ENCODE measurements at regions not wholly inside any gene's neighbourhood (a gene's known extent, or its start where the extent isn't known, plus 50 kb on each side); places are given as distances from the start of the nearest gene placed in this dataset.

GRCh38 chr2:176969642-176970359 is 242.8 kb upstream of the HNRNPA3 start:
- Histone ChIP-seq H3K27me3 (ENCODE audit: control insufficient read depth in 1 of 2, insufficient read depth in 2 of 2, low read length in 2 of 2) (peaks cover 0 to 2% of the 10 kb centered on the region in 2 donors), H3K4me3 (ENCODE audit: low read depth in 1 of 2, low read length in 2 of 2) (no peak overlapping the region), H3K4me1 (ENCODE audit: control insufficient read depth in 2 of 2, insufficient read depth in 2 of 2, low read length in 1 of 2) (no peaks in the 10 kb centered on the region), H3K36me3 (ENCODE audit: control insufficient read depth in 2 of 2, insufficient read depth in 2 of 2, low read length in 1 of 2) (no peaks in the 10 kb centered on the region), H3K9me3 (ENCODE audit: control insufficient read depth in 2 of 2, insufficient read depth in 1 of 2, low read depth in 1 of 2, low read length in 1 of 2) (no peaks in the 10 kb centered on the region), H3K27ac (ENCODE audit: low read depth in 2 of 2, low read length in 1 of 2) (no peak overlapping the region)
- WGBS, 2 donors: 69 to 85% methylated on average over 2 of the region's 2 CpGs

DNA sequence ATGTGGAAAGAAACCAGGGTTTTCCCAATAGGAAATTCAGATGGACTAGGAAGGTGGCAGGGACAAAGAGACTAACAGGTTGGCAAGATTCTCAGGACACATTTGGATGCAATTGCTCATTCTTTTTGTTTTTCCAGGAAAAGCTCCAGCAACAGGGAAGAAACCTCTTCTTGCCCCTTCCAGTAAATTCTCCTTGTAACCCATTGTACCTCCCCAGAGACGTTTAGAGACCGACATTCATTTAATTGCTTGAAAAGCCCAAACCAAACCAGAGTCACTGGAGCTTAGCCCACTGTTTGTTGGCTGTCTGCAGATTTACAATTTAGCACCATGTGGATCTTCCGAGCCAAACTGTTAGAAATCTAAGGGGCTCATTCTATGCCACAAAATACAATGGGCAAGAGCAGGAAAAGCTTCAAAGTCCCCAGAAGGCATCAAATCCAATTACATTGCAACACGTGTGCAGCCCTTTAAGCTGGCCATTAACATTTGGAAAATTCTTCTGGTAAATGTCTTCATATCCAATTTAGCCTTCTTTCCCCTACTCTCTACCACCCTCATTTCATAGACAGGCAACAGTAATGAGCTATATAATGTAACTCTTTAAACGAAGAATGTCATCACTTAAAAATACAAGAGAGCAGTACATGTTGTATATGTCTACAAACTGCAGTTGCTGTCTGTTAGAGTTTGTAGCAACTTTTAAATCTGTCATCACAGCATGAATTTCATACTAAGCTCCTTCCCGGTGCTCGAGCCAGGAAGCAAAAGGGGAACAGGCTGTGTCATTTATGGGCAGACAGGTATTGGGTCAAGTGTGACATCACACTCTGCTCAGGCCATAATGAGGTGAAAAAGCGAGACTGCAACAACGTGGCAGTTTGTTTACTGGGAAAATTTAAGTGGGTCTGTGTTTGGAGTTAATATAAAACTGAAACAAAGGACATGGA is 235.6 kb upstream of the HNRNPA3 start:
- peaks cover 0 to 2% of the 10 kb centered on the region in 2 donors for H3K27me3 ChIP-seq (ENCODE audit: control insufficient read depth in 1 of 2, insufficient read depth in 2 of 2, low read length in 2 of 2)
- WGBS, 2 donors: 62 to 73% methylated on average over 9 of the region's 9 CpGs
- H3K4me3 ChIP-seq (ENCODE audit: low read depth in 1 of 2, low read length in 2 of 2): no peak overlapping the region
- no peak overlapping the region for H3K27ac ChIP-seq (ENCODE audit: low read depth in 2 of 2, low read length in 1 of 2)
- H3K9me3 ChIP-seq (ENCODE audit: control insufficient read depth in 2 of 2, insufficient read depth in 1 of 2, low read depth in 1 of 2, low read length in 1 of 2): no peaks in the 10 kb centered on the region
- H3K36me3 ChIP-seq (ENCODE audit: control insufficient read depth in 2 of 2, insufficient read depth in 2 of 2, low read length in 1 of 2): no peaks in the 10 kb centered on the region
- H3K4me1 ChIP-seq (ENCODE audit: control insufficient read depth in 2 of 2, insufficient read depth in 2 of 2, low read length in 1 of 2): no peaks in the 10 kb centered on the region

DNA sequence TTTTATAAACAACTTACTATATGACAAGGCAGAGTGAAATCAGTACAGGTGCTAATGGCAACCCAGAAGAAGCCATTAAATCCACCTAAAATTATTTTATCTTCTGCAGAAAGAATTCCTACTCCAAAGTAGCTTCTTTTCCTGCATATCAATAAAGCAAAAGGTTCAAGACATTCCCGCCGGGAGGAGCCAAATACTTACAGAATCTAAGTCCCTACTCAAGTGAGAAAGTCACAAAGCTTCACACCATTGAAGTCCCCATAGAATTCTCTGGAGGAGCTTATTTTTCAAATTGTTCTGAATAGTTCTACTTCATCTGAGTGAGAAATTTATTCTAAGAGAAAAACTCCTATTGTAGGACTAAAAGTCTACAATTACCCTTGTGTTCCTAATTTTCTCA is 233.7 kb upstream of the HNRNPA3 start:
- H3K27ac ChIP-seq (ENCODE audit: low read depth in 2 of 2, low read length in 1 of 2): no peak overlapping the region
- no peaks in the 10 kb centered on the region for H3K36me3 ChIP-seq (ENCODE audit: control insufficient read depth in 2 of 2, insufficient read depth in 2 of 2, low read length in 1 of 2)
- no peaks in the 10 kb centered on the region for H3K9me3 ChIP-seq (ENCODE audit: control insufficient read depth in 2 of 2, insufficient read depth in 1 of 2, low read depth in 1 of 2, low read length in 1 of 2)
- H3K4me1 ChIP-seq (ENCODE audit: control insufficient read depth in 2 of 2, insufficient read depth in 2 of 2, low read length in 1 of 2): no peaks in the 10 kb centered on the region
- no peaks in the 10 kb centered on the region for H3K27me3 ChIP-seq (ENCODE audit: control insufficient read depth in 1 of 2, insufficient read depth in 2 of 2, low read length in 2 of 2)
- 93% methylated on average over 2 of the region's 2 CpGs for WGBS, 2 donors
- H3K4me3 ChIP-seq (ENCODE audit: low read depth in 1 of 2, low read length in 2 of 2): no peak overlapping the region

GRCh38 chr2:176979981-176980710 is 232.4 kb upstream of the HNRNPA3 start:
- WGBS, 2 donors: 59 to 71% methylated on average over 2 of the region's 2 CpGs
- Histone ChIP-seq H3K27ac (ENCODE audit: low read depth in 2 of 2, low read length in 1 of 2) (no peak overlapping the region), H3K36me3 (ENCODE audit: control insufficient read depth in 2 of 2, insufficient read depth in 2 of 2, low read length in 1 of 2) (no peaks in the 10 kb centered on the region)

GRCh38 chr2:176984987-176985386 is 227.6 kb upstream of the HNRNPA3 start:
- Histone ChIP-seq H3K36me3 (ENCODE audit: control insufficient read depth in 2 of 2, insufficient read depth in 2 of 2, low read length in 1 of 2) (no peaks in the 10 kb centered on the region), H3K4me1 (ENCODE audit: control insufficient read depth in 2 of 2, insufficient read depth in 2 of 2, low read length in 1 of 2) (no peaks in the 10 kb centered on the region), H3K27ac (ENCODE audit: low read depth in 2 of 2, low read length in 1 of 2) (no peak overlapping the region), H3K9me3 (ENCODE audit: control insufficient read depth in 2 of 2, insufficient read depth in 1 of 2, low read depth in 1 of 2, low read length in 1 of 2) (peaks cover 0 to 3% of the 10 kb centered on the region in 2 donors), H3K27me3 (ENCODE audit: control insufficient read depth in 1 of 2, insufficient read depth in 2 of 2, low read length in 2 of 2) (no peaks in the 10 kb centered on the region), H3K4me3 (ENCODE audit: low read depth in 1 of 2, low read length in 2 of 2) (no peak overlapping the region)
- 86 to 90% methylated on average over 4 of the region's 4 CpGs for WGBS, 2 donors

More at GRCh38 chr2:176979981-176980710, 232.4 kb upstream of the HNRNPA3 start:
- Histone ChIP-seq H3K27me3 (ENCODE audit: control insufficient read depth in 1 of 2, insufficient read depth in 2 of 2, low read length in 2 of 2) (no peaks in the 10 kb centered on the region), H3K4me3 (ENCODE audit: low read depth in 1 of 2, low read length in 2 of 2) (no peak overlapping the region), H3K9me3 (ENCODE audit: control insufficient read depth in 2 of 2, insufficient read depth in 1 of 2, low read depth in 1 of 2, low read length in 1 of 2) (no peaks in the 10 kb centered on the region), H3K4me1 (ENCODE audit: control insufficient read depth in 2 of 2, insufficient read depth in 2 of 2, low read length in 1 of 2) (no peaks in the 10 kb centered on the region)

- Histone ChIP-seq H3K27ac (ENCODE audit: low read depth in 2 of 2, low read length in 1 of 2) (no peak overlapping the region), H3K36me3 (ENCODE audit: control insufficient read depth in 2 of 2, insufficient read depth in 2 of 2, low read length in 1 of 2) (no peaks in the 10 kb centered on the region), H3K4me3 (ENCODE audit: low read depth in 1 of 2, low read length in 2 of 2) (no peak overlapping the region), H3K9me3 (ENCODE audit: control insufficient read depth in 2 of 2, insufficient read depth in 1 of 2, low read depth in 1 of 2, low read length in 1 of 2) (peaks cover 0 to 3% of the 10 kb centered on the region in 2 donors), H3K27me3 (ENCODE audit: control insufficient read depth in 1 of 2, insufficient read depth in 2 of 2, low read length in 2 of 2) (no peaks in the 10 kb centered on the region), H3K4me1 (ENCODE audit: control insufficient read depth in 2 of 2, insufficient read depth in 2 of 2, low read length in 1 of 2) (no peaks in the 10 kb centered on the region)
- WGBS, 2 donors: 73% methylated on average over 2 of the region's 2 CpGs
Measured at GRCh38 chr2:176985871-176986270, 226.7 kb upstream of the HNRNPA3 start.

DNA sequence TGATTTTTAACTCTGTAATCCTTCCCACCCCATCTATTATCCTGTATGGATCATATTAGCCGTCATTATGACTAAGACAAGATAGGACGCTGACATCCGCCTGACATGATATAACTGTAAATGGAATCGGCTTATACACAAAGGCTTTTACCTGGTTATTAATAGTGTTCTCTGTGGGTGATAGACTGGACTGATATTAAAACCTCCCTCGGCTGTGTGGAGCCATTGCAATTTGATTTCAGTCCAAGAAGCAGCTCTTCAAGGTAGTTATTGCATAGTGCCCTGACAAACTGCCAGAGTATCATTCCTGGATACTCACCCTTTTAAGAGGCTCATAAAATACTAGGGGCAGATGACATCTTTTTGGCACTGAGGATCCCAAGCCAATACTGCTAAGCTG is 226.1 kb upstream of the HNRNPA3 start:
- Histone ChIP-seq H3K27ac (ENCODE audit: low read depth in 2 of 2, low read length in 1 of 2) (no peak overlapping the region), H3K4me3 (ENCODE audit: low read depth in 1 of 2, low read length in 2 of 2) (no peak overlapping the region)
- 80 to 83% methylated on average over 5 of the region's 5 CpGs for WGBS, 2 donors

DNA sequence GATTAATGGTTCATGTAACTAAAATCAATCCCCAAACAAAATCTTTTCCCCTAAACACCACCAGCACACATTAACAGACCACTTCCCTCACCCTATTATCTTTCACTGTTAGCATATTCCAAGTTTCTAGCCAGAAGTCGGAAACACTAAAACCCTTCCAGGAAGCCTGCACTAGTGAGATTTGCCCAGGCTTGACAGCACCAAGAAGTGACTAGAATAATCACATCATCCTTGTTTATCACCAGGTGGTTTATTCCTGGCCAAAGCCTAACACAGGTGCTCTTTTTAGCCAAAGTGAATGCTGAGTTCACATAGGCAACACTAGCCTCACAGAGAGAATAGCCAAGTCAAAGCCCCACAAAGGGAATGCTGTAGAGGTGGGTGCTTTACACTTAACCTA is 221.2 kb upstream of the HNRNPA3 start:
- WGBS, 2 donors: 51 to 67% methylated on average over 1 of the region's 1 CpG
- H3K9me3 ChIP-seq (ENCODE audit: control insufficient read depth in 2 of 2, insufficient read depth in 1 of 2, low read depth in 1 of 2, low read length in 1 of 2): peaks cover 0 to 3% of the 10 kb centered on the region in 2 donors
- peaks cover 0 to 2% of the 10 kb centered on the region in 2 donors for H3K27me3 ChIP-seq (ENCODE audit: control insufficient read depth in 1 of 2, insufficient read depth in 2 of 2, low read length in 2 of 2)

More for the DNA sequence above, 226.1 kb upstream of the HNRNPA3 start:
- Histone ChIP-seq H3K9me3 (ENCODE audit: control insufficient read depth in 2 of 2, insufficient read depth in 1 of 2, low read depth in 1 of 2, low read length in 1 of 2) (peaks cover 0 to 3% of the 10 kb centered on the region in 2 donors), H3K4me1 (ENCODE audit: control insufficient read depth in 2 of 2, insufficient read depth in 2 of 2, low read length in 1 of 2) (no peaks in the 10 kb centered on the region), H3K27me3 (ENCODE audit: control insufficient read depth in 1 of 2, insufficient read depth in 2 of 2, low read length in 2 of 2) (no peaks in the 10 kb centered on the region), H3K36me3 (ENCODE audit: control insufficient read depth in 2 of 2, insufficient read depth in 2 of 2, low read length in 1 of 2) (no peaks in the 10 kb centered on the region)

GRCh38 chr2:176997074-176997791 is 215.4 kb upstream of the HNRNPA3 start:
- Histone ChIP-seq H3K27me3 (ENCODE audit: control insufficient read depth in 1 of 2, insufficient read depth in 2 of 2, low read length in 2 of 2) (peaks cover 0 to 2% of the 10 kb centered on the region in 2 donors), H3K27ac (ENCODE audit: low read depth in 2 of 2, low read length in 1 of 2) (no peak overlapping the region), H3K9me3 (ENCODE audit: control insufficient read depth in 2 of 2, insufficient read depth in 1 of 2, low read depth in 1 of 2, low read length in 1 of 2) (no peaks in the 10 kb centered on the region), H3K4me1 (ENCODE audit: control insufficient read depth in 2 of 2, insufficient read depth in 2 of 2, low read length in 1 of 2) (no peaks in the 10 kb centered on the region), H3K4me3 (ENCODE audit: low read depth in 1 of 2, low read length in 2 of 2) (no peak overlapping the region), H3K36me3 (ENCODE audit: control insufficient read depth in 2 of 2, insufficient read depth in 2 of 2, low read length in 1 of 2) (no peaks in the 10 kb centered on the region)
- 43 to 46% methylated on average over 5 of the region's 5 CpGs for WGBS, 2 donors

More for the DNA sequence above, 221.2 kb upstream of the HNRNPA3 start:
- no peak overlapping the region for H3K27ac ChIP-seq (ENCODE audit: low read depth in 2 of 2, low read length in 1 of 2)
- H3K4me1 ChIP-seq (ENCODE audit: control insufficient read depth in 2 of 2, insufficient read depth in 2 of 2, low read length in 1 of 2): no peaks in the 10 kb centered on the region
- no peak overlapping the region for H3K4me3 ChIP-seq (ENCODE audit: low read depth in 1 of 2, low read length in 2 of 2)
- no peaks in the 10 kb centered on the region for H3K36me3 ChIP-seq (ENCODE audit: control insufficient read depth in 2 of 2, insufficient read depth in 2 of 2, low read length in 1 of 2)
